Adrenal gland (tissue), 9 donors: ENCODE measurements at regions not wholly inside any gene's neighbourhood (a gene's known extent, or its start where the extent isn't known, plus 50 kb on each side); places are given as distances from the start of the nearest gene placed in this dataset.
A peak's percentile ranks its signal among the peaks of the same experiment; 100 is the strongest.

ENCODE experiments used
- DNase-seq, 7 donors: peaks; one replicate each; pipeline ENCODE4 v3.0.0-alpha.2; 2019 to 2020
- H3K27ac ChIP-seq, 5 donors: fragments of 200-600 bp; sonication (generic) in 4 of 5; 1 replicate in 3 of 5; 2 replicates in 2 of 5; pipeline versions ENCODE4 v1.5.1 to v1.8.0; 2016 to 2020; ENCODE audit warnings: mild to moderate bottlenecking in 1 of 5
- H3K27me3 ChIP-seq: fragments of 200-600 bp; 2 replicates; pipeline ENCODE4 v1.8.0; 2021
- H3K36me3 ChIP-seq, 2 donors: fragments of 200-600 bp; replicated peaks in 1 of 2; 1 replicate in 1 of 2; 2 replicates in 1 of 2; pipeline versions ENCODE4 v1.5.1 to v1.8.0; 2018 to 2022
- H3K4me1 ChIP-seq, 2 donors: fragments of 200-600 bp; replicated peaks in 1 of 2; 1 replicate in 1 of 2; 2 replicates in 1 of 2; pipeline versions ENCODE4 v1.5.1 to v1.8.0; 2018 to 2021
- H3K4me3 ChIP-seq, 4 donors: fragments of 200-600 bp; sonication (generic) in 3 of 4; one replicate each; pipeline ENCODE4 v1.5.1; 2016 to 2018
- H3K9me3 ChIP-seq, 3 donors: fragments of 200-600 bp; sonication (generic) in 1 of 3; replicated peaks in 1 of 3; 1 replicate in 2 of 3; 2 replicates in 1 of 3; pipeline versions ENCODE4 v1.5.1 to v1.8.0; 2016 to 2021
- CTCF ChIP-seq, 6 experiments: fragments of 450-650 bp in 4 of 6; fragments of 200-600 bp in 2 of 6; sonication (generic) in 1 of 6; IDR thresholded peaks; 1 replicate in 5 of 6; 2 replicates in 1 of 6; pipeline versions ENCODE4 v1.5.1 to v1.8.0; 2016 to 2021; ENCODE audit warnings: antibody characterized with exemption in 6 of 6, mild to moderate bottlenecking in 2 of 6, moderate library complexity in 1 of 6
- POLR2A ChIP-seq, 2 donors: fragments of 450-650 bp; IDR thresholded peaks; one replicate each; pipeline ENCODE4 v1.6.1; 2017; ENCODE audit warnings: antibody characterized with exemption in 2 of 2, mild to moderate bottlenecking in 2 of 2, moderate library complexity in 1 of 2
- WGBS, 4 donors: extraction: QIAGEN DNeasy Blood & Tissue Kit in 2 of 4; methylation state at CpG; one replicate each; pipeline versions ENCODE4 v1.1.5 to v1.1.7; 2013 to 2017; 5-methylcytosine and 5-hydroxymethylcytosine counted together
- intact Hi-C, 2 donors: fragments of 100-400 bp; cut with DNase I; formaldehyde crosslinking; loops; one replicate each; pipeline versions ENCODE4 v1.14.1 to v1.15.0; 2022 to 2023
- donor health status: healthy with polysubstance abuse.
- donor health status: Bipolar disorder and iron deficiency.
- donor health status: DM: yes; HTN: yes; CAD: no.
- donor health status: DM: no; HTN: no; CAD: no.
- donor health status: DM: no; HTN: no; CAD: no.

DNA sequence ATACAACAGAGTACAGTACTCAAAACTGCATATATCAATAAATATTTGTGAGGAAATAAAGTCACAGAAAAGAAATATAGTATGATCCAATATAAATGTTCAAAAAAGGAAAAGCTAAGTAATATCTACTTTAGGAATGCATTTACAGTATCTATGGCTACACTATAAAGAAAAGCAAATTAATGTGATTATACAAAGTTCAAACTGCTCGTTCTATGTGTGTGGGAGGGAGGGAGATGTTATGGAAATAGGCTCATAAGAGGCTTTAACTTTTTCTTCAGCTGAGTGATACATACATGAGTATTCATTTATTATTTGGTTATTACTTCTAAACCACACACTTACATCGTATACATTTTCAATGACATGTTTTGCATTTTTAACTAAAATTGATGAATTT is 377.7 kb upstream of the AGTR1 start:
- H3K27me3 ChIP-seq, result no peaks in the 10 kb centered on the region
- DNase-seq, result no peak
- H3K4me3 ChIP-seq, result no peak overlapping the region
- peak overlapping the region in 1 of 5 donors; percentile 47 for H3K27ac ChIP-seq
- WGBS, 4 donors, result 57 to 80% (median 73%) methylated on average over 2 of the region's 2 CpGs
- H3K4me1 ChIP-seq, result no peaks in the 10 kb centered on the region
- no peaks in the 10 kb centered on the region for H3K36me3 ChIP-seq
- TF ChIP-seq POLR2A (IDR thresholded peaks at IDR 0.05) (no peak), CTCF (IDR thresholded peaks at IDR 0.05) (no peak)
- intact Hi-C loops, result loop anchor here in 1 of 2 donors (10.0 kb wide), 1 partner anchor 625 kb away; no protein-coding TSS in a partner anchor
- H3K9me3 ChIP-seq, result no peaks in the 10 kb centered on the region

DNA sequence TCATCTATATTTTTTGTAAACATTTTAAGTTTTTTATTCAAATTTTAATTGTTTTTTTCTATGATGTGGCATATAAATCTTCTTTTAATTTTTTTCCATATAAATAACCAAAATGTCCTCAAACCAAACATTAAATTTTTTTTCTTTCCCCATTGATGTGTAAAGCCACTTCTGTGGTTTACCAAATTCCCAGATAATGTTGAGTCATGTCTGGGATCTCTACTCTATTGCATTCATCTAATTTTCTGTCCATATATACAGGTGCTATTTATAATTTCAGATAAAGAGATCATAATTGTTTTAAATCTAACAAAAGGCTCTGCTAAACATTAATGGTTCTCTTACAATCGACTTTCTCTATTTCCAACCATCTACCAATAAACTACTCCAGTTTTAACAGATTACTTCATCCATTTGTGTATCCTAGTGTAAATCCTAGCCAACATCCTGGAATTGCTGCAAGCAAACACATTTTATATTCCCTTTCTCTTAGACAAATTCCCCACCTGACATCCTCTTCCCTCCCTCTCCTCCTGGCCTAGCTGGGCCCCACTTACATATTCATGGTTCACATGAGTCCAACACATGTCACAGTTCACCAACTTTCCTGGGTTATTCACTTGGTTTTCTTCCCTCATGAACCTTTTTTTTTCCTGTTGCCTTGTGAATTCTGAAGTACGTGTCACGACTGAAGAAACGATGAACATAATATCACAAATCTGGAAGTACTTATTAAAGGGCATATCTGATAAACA is 368.0 kb upstream of the AGTR1 start:
- no peak overlapping the region for H3K27ac ChIP-seq
- 87 to 90% (median 88%) methylated on average over 4 of the region's 4 CpGs for WGBS, 4 donors
- no peaks in the 10 kb centered on the region for H3K27me3 ChIP-seq
- no peak for DNase-seq
- TF ChIP-seq POLR2A (IDR thresholded peaks at IDR 0.05) (no peak), CTCF (IDR thresholded peaks at IDR 0.05) (no peak)
- H3K9me3 ChIP-seq, result no peaks in the 10 kb centered on the region
- H3K36me3 ChIP-seq, result no peaks in the 10 kb centered on the region
- H3K4me1 ChIP-seq, result no peaks in the 10 kb centered on the region
- intact Hi-C loops, result no loop called here
- no peak overlapping the region for H3K4me3 ChIP-seq

GRCh38 chr3:148330542-148330941 is 367.2 kb upstream of the AGTR1 start:
- Histone ChIP-seq H3K27me3 (no peaks in the 10 kb centered on the region), H3K4me3 (no peak overlapping the region), H3K27ac (no peak overlapping the region), H3K9me3 (no peaks in the 10 kb centered on the region), H3K4me1 (no peaks in the 10 kb centered on the region), H3K36me3 (no peaks in the 10 kb centered on the region)
- intact Hi-C loops, result no loop called here
- TF ChIP-seq CTCF (IDR thresholded peaks at IDR 0.05), result no peak
- TF ChIP-seq POLR2A (IDR thresholded peaks at IDR 0.05), result no peak
- 59 to 63% (median 61%) methylated on average over 4 of the region's 4 CpGs for WGBS, 4 donors
- DNase-seq, result no peak

DNA sequence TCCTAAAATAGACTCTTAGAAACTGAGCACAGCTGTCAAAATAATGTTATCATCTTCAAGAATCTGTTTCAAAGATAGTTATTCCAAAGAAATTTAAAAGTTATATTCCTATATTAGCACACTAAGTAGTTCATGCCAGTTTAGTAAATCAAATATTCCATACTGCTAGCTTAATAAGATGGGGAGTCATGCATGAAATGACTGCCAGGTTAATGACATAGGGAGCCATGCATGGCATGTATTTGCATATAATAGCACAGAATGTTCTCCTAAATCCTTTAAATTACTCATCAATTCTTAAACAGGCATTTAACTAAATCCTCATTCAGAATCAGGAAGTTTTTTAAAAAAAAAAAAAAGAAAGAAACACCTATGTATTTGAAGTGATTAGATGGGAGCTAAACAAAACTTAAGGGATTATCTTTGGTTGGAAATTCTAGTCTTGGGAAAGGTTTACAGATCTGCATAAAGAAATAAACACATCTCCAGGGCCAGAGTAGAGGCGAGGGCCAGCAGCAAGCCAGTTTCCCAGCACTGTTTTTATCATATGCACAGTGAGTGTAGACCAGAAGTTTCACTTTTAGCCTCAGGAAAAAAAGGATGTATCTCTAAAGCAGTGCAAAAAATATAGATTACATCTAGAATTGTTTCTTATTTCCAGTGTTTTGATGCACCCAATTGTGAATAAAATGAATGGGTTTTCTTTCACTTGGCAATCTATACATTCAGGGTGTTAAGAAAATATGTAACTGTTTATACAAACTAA is 366.4 kb upstream of the AGTR1 start:
- TF ChIP-seq CTCF (IDR thresholded peaks at IDR 0.05) (no peak), POLR2A (IDR thresholded peaks at IDR 0.05) (no peak)
- Histone ChIP-seq H3K4me3 (no peak overlapping the region), H3K36me3 (no peaks in the 10 kb centered on the region), H3K4me1 (no peaks in the 10 kb centered on the region), H3K27me3 (no peaks in the 10 kb centered on the region), H3K9me3 (no peaks in the 10 kb centered on the region), H3K27ac (no peak overlapping the region)
- intact Hi-C loops, result no loop called here
- 65 to 81% (median 72%) methylated on average over 1 of the region's 1 CpG for WGBS, 4 donors
- no peak for DNase-seq
